GM18511 (cell line): ENCODE measurements at regions not wholly inside any gene's neighbourhood (a gene's known extent, or its start where the extent isn't known, plus 50 kb on each side); places are given as distances from the start of the nearest gene placed in this dataset.
"Not testable (repeated sequence)": the region's sequence is repeated elsewhere in the genome, so short reads cannot be mapped to it uniquely, and the experiment has no call there.

ENCODE experiments used
- ATAC-seq: cut with Tn5 transposase; IDR thresholded peaks from one replicate; pipeline ENCODE4 v1.9.1; 2021; ENCODE audit warnings: mild to moderate bottlenecking, moderate library complexity; ENCODE audit not compliant: unreplicated experiment

GRCh38 chr5:16987776-16988175 lies 51.7 kb upstream of the MYO10 start:
- ATAC-seq: no peak

GRCh38 chr5:16990817-16991520 lies 54.9 kb upstream of the MYO10 start:
- ATAC-seq: not testable (repeated sequence)

GRCh38 chr5:16992006-16992405 lies 55.9 kb upstream of the MYO10 start:
- ATAC-seq: no peak

- ATAC-seq: no peak
Measured at GRCh38 chr5:16992444-16992843, 56.4 kb upstream of the MYO10 start.

- no peak for ATAC-seq
Measured at GRCh38 chr5:16994565-16994964, 58.5 kb upstream of the MYO10 start.

- ATAC-seq: no peak
Measured at GRCh38 chr5:16995372-16995771, 59.3 kb upstream of the MYO10 start.

- no peak for ATAC-seq
Measured at GRCh38 chr5:17000291-17000939, 64.3 kb upstream of the MYO10 start.

GRCh38 chr5:17001428-17001827 lies 65.3 kb upstream of the MYO10 start:
- no peak for ATAC-seq

- no peak for ATAC-seq
Measured at GRCh38 chr5:17004441-17005106, 68.5 kb upstream of the MYO10 start.

GRCh38 chr5:17005107-17005828 lies 69.2 kb upstream of the MYO10 start:
- ATAC-seq: no peak

GRCh38 chr5:17012289-17012688 lies 76.2 kb upstream of the MYO10 start:
- no peak for ATAC-seq

GRCh38 chr5:17014686-17015085 lies 78.6 kb upstream of the MYO10 start:
- no peak for ATAC-seq

- ATAC-seq: no peak
Measured at GRCh38 chr5:17018871-17019270, 82.8 kb upstream of the MYO10 start.

- no peak for ATAC-seq
Measured at GRCh38 chr5:17019324-17019723, 83.2 kb upstream of the MYO10 start.

GRCh38 chr5:17020678-17021601 lies 84.9 kb upstream of the MYO10 start:
- no peak for ATAC-seq

- ATAC-seq: no peak
Measured at GRCh38 chr5:17021602-17021932, 85.5 kb upstream of the MYO10 start.

- no peak for ATAC-seq
Measured at GRCh38 chr5:17022296-17022695, 86.2 kb upstream of the MYO10 start.

GRCh38 chr5:17024686-17025180 lies 88.6 kb upstream of the MYO10 start:
- no peak for ATAC-seq

GRCh38 chr5:17031659-17032277 lies 95.7 kb upstream of the MYO10 start:
- not testable (repeated sequence) for ATAC-seq
